Neural cell (in vitro differentiated cells): ENCODE measurements at regions not wholly inside any gene's neighbourhood (a gene's known extent, or its start where the extent isn't known, plus 50 kb on each side); places are given as distances from the start of the nearest gene placed in this dataset.

Source experiments
- H2AFZ ChIP-seq: fragments of 200-600, 300-800 bp; sonication (generic), shearing (Covaris generic); 2 replicates; pipeline ENCODE4 v1.6.0; 2014; ENCODE audit warnings: low read depth, mild to moderate bottlenecking, antibody characterized with exemption, low read length, moderate library complexity
- H3F3A ChIP-seq: fragments of 200-600 bp; shearing (Covaris generic); 2 replicates; pipeline ENCODE4 v1.6.1; 2016; ENCODE audit warnings: mild to moderate bottlenecking, moderate library complexity, mixed read lengths, antibody characterized with exemption, low read length; ENCODE audit not compliant: insufficient read depth, poor library complexity, severe bottlenecking
- H3K27ac ChIP-seq: fragments of 200-600, 300-800 bp; sonication (generic), shearing (Covaris generic); 2 replicates; pipeline ENCODE4 v1.5.1; 2014; ENCODE audit warnings: mild to moderate bottlenecking, low read length, moderate library complexity
- H3K27me3 ChIP-seq: fragments of 300-800, 200-600 bp; sonication (generic), shearing (Covaris generic); 2 replicates; pipeline ENCODE4 v1.6.0; 2014; ENCODE audit warnings: mild to moderate bottlenecking, low read depth, low read length, moderate library complexity; ENCODE audit not compliant: insufficient read depth
- H3K36me3 ChIP-seq: fragments of 300-800, 200-600 bp; sonication (generic), shearing (Covaris generic); 2 replicates; pipeline ENCODE4 v1.5.1; 2014; ENCODE audit warnings: mild to moderate bottlenecking, antibody characterized with exemption, low read length, moderate library complexity; ENCODE audit not compliant: insufficient read depth
- H3K4me2 ChIP-seq: fragments of 300-800, 200-600 bp; sonication (generic), shearing (Covaris generic); 2 replicates; pipeline ENCODE4 v1.6.0; 2014; ENCODE audit warnings: mild to moderate bottlenecking, low read length
- H3K4me3 ChIP-seq: fragments of 300-800, 200-600 bp; sonication (generic), shearing (Covaris generic); 2 replicates; pipeline ENCODE4 v1.5.1; 2014; ENCODE audit warnings: mild to moderate bottlenecking, low read length, moderate library complexity
- H3K79me2 ChIP-seq: fragments of 200-600 bp; shearing (Covaris generic); replicated peaks from 2 replicates; pipeline ENCODE4 v1.6.0; 2014; ENCODE audit warnings: mild to moderate bottlenecking, low read length, moderate library complexity; ENCODE audit not compliant: insufficient read depth
- H3K9ac ChIP-seq: fragments of 300-800, 200-600 bp; sonication (generic), shearing (Covaris generic); 2 replicates; pipeline ENCODE4 v1.6.1; 2016; ENCODE audit warnings: mild to moderate bottlenecking, low read length, mixed read lengths
- H3K9me2 ChIP-seq: fragments of 200-600 bp; shearing (Covaris generic); 2 replicates; pipeline ENCODE4 v1.6.1; 2016; ENCODE audit warnings: mild to moderate bottlenecking, low read length, mixed read lengths; ENCODE audit not compliant: insufficient read depth
- H3K9me3 ChIP-seq: fragments of 200-600, 300-800 bp; sonication (generic), shearing (Covaris generic); 2 replicates; pipeline ENCODE4 v1.6.1; 2016; ENCODE audit warnings: mild to moderate bottlenecking, mixed run types, low read length, moderate library complexity, mixed read lengths
- H4K20me1 ChIP-seq: fragments of 200-600 bp; shearing (Covaris generic); 2 replicates; pipeline ENCODE4 v1.6.1; 2016; ENCODE audit warnings: mild to moderate bottlenecking, mixed run types; ENCODE audit not compliant: insufficient read depth
- CTCF ChIP-seq: fragments of 450-650 bp; IDR thresholded peaks from 2 replicates; pipeline ENCODE4 v1.5.1; 2014; ENCODE audit warnings: antibody characterized with exemption, mild to moderate bottlenecking, moderate library complexity; ENCODE audit not compliant: poor library complexity, severe bottlenecking
- EP300 ChIP-seq: fragments of 450-650 bp; conservative IDR thresholded peaks from 2 replicates; pipeline ENCODE4 v1.6.1; 2014; ENCODE audit warnings: antibody characterized with exemption, mild to moderate bottlenecking, moderate library complexity; ENCODE audit not compliant: poor library complexity, severe bottlenecking
- EZH2 ChIP-seq: fragments of 200-600, 300-800 bp; shearing (Covaris generic), sonication (generic); IDR thresholded peaks from 2 replicates; pipeline ENCODE4 v1.6.1; 2014; ENCODE audit warnings: antibody characterized with exemption, low read length, borderline replicate concordance, mild to moderate bottlenecking; ENCODE audit not compliant: insufficient read depth, poor library complexity, severe bottlenecking
- MXI1 ChIP-seq: fragments of 450-650 bp; conservative IDR thresholded peaks from 2 replicates; pipeline ENCODE4 v1.6.1; 2014; ENCODE audit warnings: antibody characterized with exemption, mild to moderate bottlenecking; ENCODE audit not compliant: poor library complexity, severe bottlenecking
- POLR2AphosphoS5 ChIP-seq: IDR thresholded peaks from 2 replicates; pipeline ENCODE4 v1.6.1; 2012
- RAD21 ChIP-seq: fragments of 450-650 bp; conservative IDR thresholded peaks from 2 replicates; pipeline ENCODE4 v1.6.1; 2014; ENCODE audit warnings: antibody characterized with exemption, mild to moderate bottlenecking, moderate library complexity
- SMC3 ChIP-seq: fragments of 450-650 bp; conservative IDR thresholded peaks from 2 replicates; pipeline ENCODE4 v1.6.1; 2014; ENCODE audit warnings: antibody characterized with exemption, mild to moderate bottlenecking, moderate library complexity; ENCODE audit not compliant: poor library complexity
- TAF1 ChIP-seq: IDR thresholded peaks from 2 replicates; pipeline ENCODE4 v1.6.1; 2012; ENCODE audit warnings: low read depth
- TF ChIP-seq, protein P1 (sequence below): IDR thresholded peaks from 2 replicates; pipeline ENCODE4 v1.6.1; 2012; ENCODE audit warnings: borderline replicate concordance

GRCh38 chr18:28584731-28585130, 407.8 kb upstream of the CDH2 start (continued):
- TF ChIP-seq, protein P1, sequence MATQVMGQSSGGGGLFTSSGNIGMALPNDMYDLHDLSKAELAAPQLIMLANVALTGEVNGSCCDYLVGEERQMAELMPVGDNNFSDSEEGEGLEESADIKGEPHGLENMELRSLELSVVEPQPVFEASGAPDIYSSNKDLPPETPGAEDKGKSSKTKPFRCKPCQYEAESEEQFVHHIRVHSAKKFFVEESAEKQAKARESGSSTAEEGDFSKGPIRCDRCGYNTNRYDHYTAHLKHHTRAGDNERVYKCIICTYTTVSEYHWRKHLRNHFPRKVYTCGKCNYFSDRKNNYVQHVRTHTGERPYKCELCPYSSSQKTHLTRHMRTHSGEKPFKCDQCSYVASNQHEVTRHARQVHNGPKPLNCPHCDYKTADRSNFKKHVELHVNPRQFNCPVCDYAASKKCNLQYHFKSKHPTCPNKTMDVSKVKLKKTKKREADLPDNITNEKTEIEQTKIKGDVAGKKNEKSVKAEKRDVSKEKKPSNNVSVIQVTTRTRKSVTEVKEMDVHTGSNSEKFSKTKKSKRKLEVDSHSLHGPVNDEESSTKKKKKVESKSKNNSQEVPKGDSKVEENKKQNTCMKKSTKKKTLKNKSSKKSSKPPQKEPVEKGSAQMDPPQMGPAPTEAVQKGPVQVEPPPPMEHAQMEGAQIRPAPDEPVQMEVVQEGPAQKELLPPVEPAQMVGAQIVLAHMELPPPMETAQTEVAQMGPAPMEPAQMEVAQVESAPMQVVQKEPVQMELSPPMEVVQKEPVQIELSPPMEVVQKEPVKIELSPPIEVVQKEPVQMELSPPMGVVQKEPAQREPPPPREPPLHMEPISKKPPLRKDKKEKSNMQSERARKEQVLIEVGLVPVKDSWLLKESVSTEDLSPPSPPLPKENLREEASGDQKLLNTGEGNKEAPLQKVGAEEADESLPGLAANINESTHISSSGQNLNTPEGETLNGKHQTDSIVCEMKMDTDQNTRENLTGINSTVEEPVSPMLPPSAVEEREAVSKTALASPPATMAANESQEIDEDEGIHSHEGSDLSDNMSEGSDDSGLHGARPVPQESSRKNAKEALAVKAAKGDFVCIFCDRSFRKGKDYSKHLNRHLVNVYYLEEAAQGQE, result no peak

- no peaks in the 10 kb centered on the region for H3K27me3 ChIP-seq
- H3K9me2 ChIP-seq, result no peaks in the 10 kb centered on the region
- TF ChIP-seq RAD21 (no peak), MXI1 (no peak), POLR2AphosphoS5 (no peak), SMC3 (no peak), TAF1 (no peak), CTCF (no peak), EP300 (no peak), EZH2 (no peak)
- TF ChIP-seq, protein P1, result no peak
- no peaks in the 10 kb centered on the region for H3K36me3 ChIP-seq
- no peaks in the 10 kb centered on the region for H3K9me3 ChIP-seq
- peaks cover 3% of the 10 kb centered on the region for H3F3A ChIP-seq
- no peaks in the 10 kb centered on the region for H3K79me2 ChIP-seq
- no peak overlapping the region for H3K9ac ChIP-seq
- no peaks in the 10 kb centered on the region for H4K20me1 ChIP-seq
- H3K4me2 ChIP-seq, result no peak overlapping the region
- no peak overlapping the region for H2AFZ ChIP-seq
- H3K4me3 ChIP-seq, result peak overlapping the region; percentile 8
- H3K27ac ChIP-seq, result no peak overlapping the region
Observed at GRCh38 chr18:28582724-28583123, 405.8 kb upstream of the CDH2 start.
